LNCaP clone FGC (cell line): ENCODE measurements at regions not wholly inside any gene's neighbourhood (a gene's known extent, or its start where the extent isn't known, plus 50 kb on each side); places are given as distances from the start of the nearest gene placed in this dataset.
"Not testable (repeated sequence)": the region's sequence is repeated elsewhere in the genome, so short reads cannot be mapped to it uniquely, and the experiment has no call there.

Experiments
- DNase-seq: peaks from one replicate; pipeline ENCODE4 v3.0.0-alpha.2; 2011; ENCODE audit warnings: low read depth
- H3K4me3 ChIP-seq: 2 replicates; pipeline ENCODE4 v1.5.1; 2011; ENCODE audit warnings: mild to moderate bottlenecking, low read depth, low read length, control low read depth
- TF ChIP-seq, protein P1 (sequence below): IDR thresholded peaks from 2 replicates; pipeline ENCODE4 v1.5.1; 2012; ENCODE audit warnings: mild to moderate bottlenecking; ENCODE audit not compliant: control insufficient read depth, insufficient read depth; ENCODE audit errors: extremely low read depth

DNA sequence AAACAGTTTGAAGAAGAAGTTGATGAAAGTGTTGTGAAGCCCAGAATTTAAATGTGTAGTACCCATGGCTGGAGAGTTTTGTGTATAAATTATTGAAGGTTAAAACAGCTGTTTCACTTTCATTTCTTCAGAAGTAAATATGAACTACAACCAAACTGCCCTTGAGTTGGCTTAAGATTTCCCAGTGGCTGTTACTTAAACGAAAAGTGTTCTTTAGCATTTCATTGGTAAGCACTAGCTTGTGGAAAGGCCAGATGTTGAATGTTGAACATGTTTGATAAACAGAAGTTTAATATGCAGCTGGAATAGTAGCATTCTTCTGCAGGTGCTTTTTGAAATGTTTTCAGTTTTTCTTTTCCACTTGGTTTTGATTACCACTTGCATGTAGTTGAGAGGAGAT, 83.2 kb upstream of the TNRC6B start:
- DNase-seq: no peak
- no peak overlapping the region for H3K4me3 ChIP-seq
- TF ChIP-seq, protein P1, sequence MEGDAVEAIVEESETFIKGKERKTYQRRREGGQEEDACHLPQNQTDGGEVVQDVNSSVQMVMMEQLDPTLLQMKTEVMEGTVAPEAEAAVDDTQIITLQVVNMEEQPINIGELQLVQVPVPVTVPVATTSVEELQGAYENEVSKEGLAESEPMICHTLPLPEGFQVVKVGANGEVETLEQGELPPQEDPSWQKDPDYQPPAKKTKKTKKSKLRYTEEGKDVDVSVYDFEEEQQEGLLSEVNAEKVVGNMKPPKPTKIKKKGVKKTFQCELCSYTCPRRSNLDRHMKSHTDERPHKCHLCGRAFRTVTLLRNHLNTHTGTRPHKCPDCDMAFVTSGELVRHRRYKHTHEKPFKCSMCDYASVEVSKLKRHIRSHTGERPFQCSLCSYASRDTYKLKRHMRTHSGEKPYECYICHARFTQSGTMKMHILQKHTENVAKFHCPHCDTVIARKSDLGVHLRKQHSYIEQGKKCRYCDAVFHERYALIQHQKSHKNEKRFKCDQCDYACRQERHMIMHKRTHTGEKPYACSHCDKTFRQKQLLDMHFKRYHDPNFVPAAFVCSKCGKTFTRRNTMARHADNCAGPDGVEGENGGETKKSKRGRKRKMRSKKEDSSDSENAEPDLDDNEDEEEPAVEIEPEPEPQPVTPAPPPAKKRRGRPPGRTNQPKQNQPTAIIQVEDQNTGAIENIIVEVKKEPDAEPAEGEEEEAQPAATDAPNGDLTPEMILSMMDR: no peak

DNA sequence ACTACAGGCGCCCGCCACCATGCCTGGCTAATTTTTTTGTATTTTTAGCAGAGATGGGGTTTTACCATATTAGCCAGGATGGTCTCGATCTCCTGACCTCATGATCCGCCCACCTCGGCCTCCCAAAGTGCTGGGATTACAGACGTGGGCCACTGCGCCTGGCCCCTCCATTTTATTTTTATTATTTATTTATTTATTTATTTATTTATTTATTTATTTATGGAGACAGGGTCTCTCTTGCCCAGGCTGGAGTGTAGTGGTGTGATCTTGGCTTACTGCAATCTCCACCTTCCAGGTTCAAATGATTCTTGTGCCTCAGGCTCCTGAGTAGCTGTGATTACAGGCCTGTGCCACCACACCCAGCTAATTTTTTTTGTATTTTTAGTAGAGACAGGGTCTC, 77.8 kb upstream of the TNRC6B start:
- H3K4me3 ChIP-seq, DNase-seq: not testable (repeated sequence)

DNA sequence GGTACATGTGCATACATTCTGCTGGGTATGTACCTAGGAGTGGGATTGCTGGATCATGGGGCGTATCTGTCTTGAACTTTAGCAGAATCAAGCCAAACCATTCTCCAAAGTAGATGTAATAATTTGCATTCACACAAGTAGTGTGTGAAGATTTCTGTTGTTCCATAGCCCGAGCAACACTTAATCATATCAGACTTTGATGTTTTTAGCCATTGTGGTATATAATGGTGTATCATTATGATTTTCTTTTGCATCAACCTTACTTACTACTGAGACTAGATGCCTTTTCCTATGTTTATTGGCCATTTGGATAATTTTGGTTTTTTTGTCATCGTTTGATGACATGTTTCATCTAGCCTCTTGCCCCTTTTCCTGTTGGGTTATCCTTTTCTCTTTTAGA, 72.0 kb upstream of the TNRC6B start:
- H3K4me3 ChIP-seq: no peak overlapping the region
- TF ChIP-seq, protein P1: no peak
- DNase-seq: no peak

DNA sequence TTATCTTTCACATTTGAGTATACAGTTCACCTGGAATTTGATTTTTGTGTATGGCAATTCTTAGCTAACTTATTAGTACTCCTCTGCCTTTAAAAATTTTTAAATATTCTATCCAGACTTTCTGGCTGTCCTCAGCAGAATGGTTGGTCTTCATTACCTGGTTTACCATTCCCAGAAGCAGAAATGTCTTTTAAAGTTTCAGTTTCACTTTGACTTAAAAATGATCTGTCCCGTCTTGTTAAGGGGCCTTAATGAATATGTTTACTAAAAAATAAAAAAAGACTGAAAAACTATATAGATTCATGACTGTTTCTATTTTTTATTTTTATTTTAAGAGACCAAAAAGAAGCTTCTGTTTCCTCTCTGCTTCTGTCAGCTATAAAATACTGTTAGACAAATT, 70.5 kb upstream of the TNRC6B start:
- no peak for DNase-seq
- H3K4me3 ChIP-seq: no peak overlapping the region
- TF ChIP-seq, protein P1: no peak

DNA sequence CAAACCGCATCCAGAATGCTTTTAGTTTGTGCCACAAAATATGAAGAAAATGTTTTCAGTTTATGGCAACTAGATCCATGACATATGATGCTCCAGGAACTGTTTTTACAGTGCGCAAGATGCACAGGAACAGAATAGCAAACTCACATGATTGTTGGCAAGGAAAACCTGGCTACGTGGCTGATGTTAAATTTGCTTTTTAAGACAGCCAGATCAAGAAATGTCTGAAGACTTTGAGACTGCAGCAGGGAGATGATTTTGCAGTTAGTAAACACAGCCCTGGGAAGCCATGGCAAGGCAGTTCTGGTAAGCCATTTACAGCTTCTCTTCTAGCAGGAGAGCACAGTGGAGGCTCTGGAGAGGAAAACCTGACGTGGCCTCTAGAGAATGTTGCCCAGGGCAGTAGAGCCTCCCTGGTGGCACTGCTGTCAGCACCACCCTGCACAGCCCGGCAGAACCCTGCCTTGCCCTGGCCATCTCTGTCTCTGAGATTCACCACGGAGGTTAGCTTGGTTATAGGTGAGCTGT, 69.8 kb upstream of the TNRC6B start:
- TF ChIP-seq, protein P1: no peak
- no peak for DNase-seq
- no peak overlapping the region for H3K4me3 ChIP-seq

DNA sequence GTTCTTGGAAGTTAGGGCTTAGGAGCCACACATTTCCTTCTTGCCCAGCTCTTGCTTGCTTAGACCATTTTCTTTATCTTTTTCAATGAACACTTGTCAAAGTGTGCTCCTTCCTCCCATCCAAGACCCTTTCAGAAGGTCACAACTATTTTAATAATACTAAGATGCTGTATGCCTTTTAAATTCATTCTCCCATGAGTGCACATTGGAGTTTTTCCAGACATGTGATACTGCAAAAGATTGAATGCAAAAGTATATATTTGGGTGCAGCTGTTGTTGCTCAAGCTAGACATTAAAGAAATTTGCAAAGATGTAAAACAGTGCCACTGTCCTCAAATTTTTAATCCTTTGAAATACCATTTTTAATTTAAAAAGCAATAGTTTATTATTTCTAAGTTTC, 69.3 kb upstream of the TNRC6B start:
- TF ChIP-seq, protein P1: no peak
- no peak overlapping the region for H3K4me3 ChIP-seq

DNA sequence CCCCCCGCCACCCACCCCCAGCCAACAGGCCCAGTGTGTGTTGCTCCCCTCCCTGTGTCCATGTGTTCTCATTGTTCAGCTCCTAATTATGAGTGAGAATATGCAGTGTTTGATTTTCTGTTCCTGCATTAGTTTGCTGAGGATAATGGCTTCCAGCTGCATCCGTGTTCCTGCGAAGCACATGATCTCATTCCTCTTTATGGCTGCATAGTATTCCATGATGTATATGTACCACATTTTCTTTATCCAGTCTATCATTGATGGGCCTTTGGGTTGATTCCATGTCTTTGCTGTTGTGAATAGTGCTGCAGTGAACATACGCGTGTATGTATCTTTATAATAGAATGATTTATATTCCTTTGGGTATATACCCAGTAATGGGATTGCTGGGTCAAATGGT, 68.8 kb upstream of the TNRC6B start:
- not testable (repeated sequence) for DNase-seq, H3K4me3 ChIP-seq

More for the DNA sequence above, 69.3 kb upstream of the TNRC6B start:
- DNase-seq: no peak

DNA sequence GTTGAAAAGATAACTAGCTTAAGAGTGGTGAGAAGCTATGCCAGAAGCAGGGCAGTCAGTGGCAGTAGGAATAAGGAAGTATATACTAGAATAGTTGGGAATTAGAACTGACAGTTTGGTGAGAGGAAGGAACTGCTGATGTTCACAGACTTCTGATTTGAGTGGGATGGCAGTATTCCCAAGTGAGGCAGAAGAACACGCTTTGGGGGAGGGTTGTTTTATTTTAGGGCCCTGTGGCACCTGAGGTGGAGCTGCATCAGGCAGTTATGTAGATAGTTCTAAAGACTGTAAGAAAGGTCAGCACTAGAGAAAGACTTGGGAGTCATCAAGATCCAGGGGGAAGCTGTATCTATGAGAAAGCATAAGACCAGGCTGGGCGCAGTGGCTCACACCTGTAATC, 66.3 kb upstream of the TNRC6B start:
- TF ChIP-seq, protein P1: no peak
- no peak overlapping the region for H3K4me3 ChIP-seq
- DNase-seq: no peak
